GM18907 (cell line): ENCODE measurements at regions not wholly inside any gene's neighbourhood (a gene's known extent, or its start where the extent isn't known, plus 50 kb on each side); places are given as distances from the start of the nearest gene placed in this dataset.

Experiments
- ATAC-seq: cut with Tn5 transposase; IDR thresholded peaks from one replicate; pipeline ENCODE4 v1.9.1; 2021; ENCODE audit warnings: mild to moderate bottlenecking, moderate library complexity; ENCODE audit not compliant: unreplicated experiment

DNA sequence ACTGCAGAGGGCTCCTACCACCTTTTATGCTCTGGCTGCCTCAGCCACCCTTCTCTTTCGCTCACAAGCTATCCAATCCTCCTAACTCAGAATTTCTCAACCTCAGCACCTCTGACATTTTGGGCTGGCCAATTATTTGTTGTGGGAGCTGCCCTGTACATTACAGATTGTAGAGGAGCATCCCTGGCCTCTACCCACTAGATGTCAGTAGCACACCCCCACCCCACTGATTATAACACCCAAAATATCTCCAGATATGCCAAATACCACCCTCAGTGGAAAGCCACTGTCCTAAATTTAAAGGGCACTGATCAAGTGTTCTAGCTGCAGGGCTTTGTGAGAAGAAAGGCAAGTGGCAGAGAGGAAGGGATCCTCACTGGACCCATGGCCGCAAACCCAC is 443.1 kb downstream of the SOX6 start:
- no peak for ATAC-seq
